Testis (tissue), 2 donors: ENCODE measurements at regions not wholly inside any gene's neighbourhood (a gene's known extent, or its start where the extent isn't known, plus 50 kb on each side); places are given as distances from the start of the nearest gene placed in this dataset.

Experiments
- POLR2A ChIP-seq: fragments of 450-650 bp; IDR thresholded peaks from one replicate; pipeline ENCODE4 v1.6.1; 2017; ENCODE audit warnings: antibody characterized with exemption, mild to moderate bottlenecking, moderate library complexity
- TF ChIP-seq, protein P1 (sequence below), 3 experiments: fragments of 450-650 bp in 2 of 3; fragments of 200-600 bp in 1 of 3; sonication (generic) in 1 of 3; IDR thresholded peaks; one replicate each; pipeline ENCODE4 v1.5.1; 2016 to 2019; ENCODE audit warnings: antibody characterized with exemption in 3 of 3, mild to moderate bottlenecking in 2 of 3, moderate library complexity in 1 of 3

DNA sequence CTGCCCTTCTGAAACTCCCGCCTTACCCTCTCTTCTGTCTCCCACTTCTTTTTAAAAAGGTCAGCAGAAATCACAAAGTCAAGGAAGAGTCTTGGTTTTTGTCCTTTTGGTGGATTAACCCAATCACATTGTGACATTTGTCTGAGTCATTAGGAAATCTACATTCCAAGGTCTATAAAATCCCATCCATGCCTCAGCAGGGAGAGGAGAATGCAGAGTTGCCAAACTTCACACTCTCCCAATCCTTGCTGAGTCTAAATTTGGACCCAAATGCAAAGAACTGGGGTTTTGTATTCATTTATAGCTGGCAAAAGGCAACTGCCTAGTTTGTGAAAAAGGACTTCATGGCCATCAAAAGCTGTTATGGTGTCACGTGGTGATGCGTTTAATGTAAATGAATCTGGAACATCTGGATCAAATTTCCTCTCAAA, 67.9 kb downstream of the TMEM30B start:
- TF ChIP-seq, protein P1, sequence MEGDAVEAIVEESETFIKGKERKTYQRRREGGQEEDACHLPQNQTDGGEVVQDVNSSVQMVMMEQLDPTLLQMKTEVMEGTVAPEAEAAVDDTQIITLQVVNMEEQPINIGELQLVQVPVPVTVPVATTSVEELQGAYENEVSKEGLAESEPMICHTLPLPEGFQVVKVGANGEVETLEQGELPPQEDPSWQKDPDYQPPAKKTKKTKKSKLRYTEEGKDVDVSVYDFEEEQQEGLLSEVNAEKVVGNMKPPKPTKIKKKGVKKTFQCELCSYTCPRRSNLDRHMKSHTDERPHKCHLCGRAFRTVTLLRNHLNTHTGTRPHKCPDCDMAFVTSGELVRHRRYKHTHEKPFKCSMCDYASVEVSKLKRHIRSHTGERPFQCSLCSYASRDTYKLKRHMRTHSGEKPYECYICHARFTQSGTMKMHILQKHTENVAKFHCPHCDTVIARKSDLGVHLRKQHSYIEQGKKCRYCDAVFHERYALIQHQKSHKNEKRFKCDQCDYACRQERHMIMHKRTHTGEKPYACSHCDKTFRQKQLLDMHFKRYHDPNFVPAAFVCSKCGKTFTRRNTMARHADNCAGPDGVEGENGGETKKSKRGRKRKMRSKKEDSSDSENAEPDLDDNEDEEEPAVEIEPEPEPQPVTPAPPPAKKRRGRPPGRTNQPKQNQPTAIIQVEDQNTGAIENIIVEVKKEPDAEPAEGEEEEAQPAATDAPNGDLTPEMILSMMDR (IDR thresholded peaks at IDR 0.05), result no peak
- TF ChIP-seq POLR2A, result no peak
